GM12878 (cell line): ENCODE measurements at regions not wholly inside any gene's neighbourhood (a gene's known extent, or its start where the extent isn't known, plus 50 kb on each side); places are given as distances from the start of the nearest gene placed in this dataset.

Experiments used
- ATAC-seq: fragments of 200-7000 bp; cut with Tn5 transposase; 3 replicates; pipeline ENCODE4 v1.9.1; 2020; ENCODE audit warnings: mild to moderate bottlenecking, moderate library complexity
- BruUV-seq: library from RNA; stranded (reverse); fragments of 400-500 nt; replicated peaks from 2 replicates; lab custom pipeline; 2021; lab: Mats Ljungman, UMichigan
- CTCF ChIA-PET: fragments of 300-600 bp; sonication (Branson Sonifier 250); formaldehyde crosslinking; extraction: SDS; loops from one replicate; lab custom pipeline; 2021; ENCODE audit warnings: inconsistent platforms; lab: Yijun Ruan, JAX
- POLR2A ChIA-PET: fragments of 350-600 bp; formaldehyde crosslinking; extraction: SDS; loops from one replicate; lab custom pipeline; 2021; ENCODE audit warnings: inconsistent platforms; lab: Charles Lee
- RAD21 ChIA-PET: fragments of 300-600 bp; sonication (Branson Sonifier 250); formaldehyde crosslinking; loops from one replicate; lab custom pipeline; 2023; ENCODE audit warnings: antibody characterized with exemption; ENCODE audit not compliant: unreplicated experiment; lab: Charles Lee
- SMC1A ChIA-PET: fragments of 300-600 bp; sonication (Branson Sonifier 250); formaldehyde crosslinking; loops from one replicate; lab custom pipeline; 2023; ENCODE audit not compliant: unreplicated experiment, uncharacterized antibody; lab: Charles Lee
- DNase-seq: peaks from one replicate; pipeline ENCODE4 v3.0.0-alpha.2; 2011; ENCODE audit warnings: low read depth, low spot score
- FAIRE-seq: peaks from 3 replicates; lab custom pipeline; 2011; peaks lifted over from hg19 to GRCh38; lab: Jason Lieb, UNC
- H2AFZ ChIP-seq: 2 replicates; pipeline ENCODE4 v1.6.0; 2011; ENCODE audit warnings: low read depth, low read length, control low read depth; ENCODE audit not compliant: control insufficient read depth
- H3K27ac ChIP-seq: 2 replicates; pipeline ENCODE4 v1.5.1; 2011; ENCODE audit warnings: control low read depth; ENCODE audit not compliant: control insufficient read depth, insufficient read depth
- H3K27me3 ChIP-seq, 2 experiments: replicated peaks in 1 of 2; 2 replicates each; pipeline versions ENCODE4 v1.6.0 to v1.6.1; 2011; ENCODE audit warnings: low read length in 1 of 2; ENCODE audit not compliant: control insufficient read depth in 2 of 2, insufficient read depth in 2 of 2
- H3K36me3 ChIP-seq, 2 experiments: 2 replicates each; pipeline ENCODE4 v1.5.1; 2011; ENCODE audit warnings: low read length in 1 of 2; ENCODE audit not compliant: control insufficient read depth in 2 of 2, insufficient read depth in 2 of 2
- H3K4me1 ChIP-seq: 2 replicates; pipeline ENCODE4 v1.6.1; 2011; ENCODE audit warnings: mild to moderate bottlenecking, low read length, moderate library complexity, mixed read lengths; ENCODE audit not compliant: control insufficient read depth, insufficient read depth
- H3K4me2 ChIP-seq: 2 replicates; pipeline ENCODE4 v1.6.0; 2011; ENCODE audit warnings: control low read depth; ENCODE audit not compliant: control insufficient read depth, insufficient read depth
- H3K4me3 ChIP-seq: fragments of 200-600 bp; sonication (generic); 2 replicates; pipeline ENCODE4 v1.5.1; 2016
- H3K79me2 ChIP-seq: 2 replicates; pipeline ENCODE4 v1.6.0; 2011; ENCODE audit warnings: low read length; ENCODE audit not compliant: control insufficient read depth, insufficient read depth
- H3K9ac ChIP-seq: 2 replicates; pipeline ENCODE4 v1.8.0; 2011; ENCODE audit warnings: low read length, control low read depth, mixed read lengths; ENCODE audit not compliant: control insufficient read depth, insufficient read depth
- H3K9me3 ChIP-seq: replicated peaks from 3 replicates; pipeline ENCODE4 v1.5.1; 2011; ENCODE audit warnings: mild to moderate bottlenecking, low read length; ENCODE audit not compliant: control insufficient read depth, insufficient read depth
- H4K20me1 ChIP-seq: 2 replicates; pipeline ENCODE4 v1.6.0; 2011; ENCODE audit not compliant: control insufficient read depth, insufficient read depth
- CBFB ChIP-seq: IDR thresholded peaks from 2 replicates; pipeline ENCODE4 v1.6.1; 2016; ENCODE audit warnings: antibody characterized with exemption, low read depth
- CBX5 ChIP-seq: sonication (generic); IDR thresholded peaks from 2 replicates; pipeline ENCODE4 v1.6.1; 2016; ENCODE audit warnings: low read depth, moderate library complexity, mild to moderate bottlenecking, inconsistent platforms
- ESRRA ChIP-seq: IDR thresholded peaks from 2 replicates; pipeline ENCODE4 v1.6.1; 2012; ENCODE audit warnings: mild to moderate bottlenecking, low read length, improper control_type of control experiment
- HDAC6 ChIP-seq: fragments of 200-600 bp; sonication (generic); IDR thresholded peaks from one replicate; pipeline ENCODE4 v1.8.0; 2017; ENCODE audit warnings: antibody characterized with exemption; ENCODE audit not compliant: unreplicated experiment
- JUNB ChIP-seq: IDR thresholded peaks from 2 replicates; pipeline ENCODE4 v1.6.1; 2016; ENCODE audit warnings: antibody characterized with exemption, mild to moderate bottlenecking
- NFYA ChIP-seq: IDR thresholded peaks from 2 replicates; pipeline ENCODE4 v1.6.1; 2011; ENCODE audit warnings: low read depth, mild to moderate bottlenecking, low read length, improper control_type of control experiment, borderline replicate concordance
- NFYB ChIP-seq: IDR thresholded peaks from 2 replicates; pipeline ENCODE4 v1.6.1; 2011; ENCODE audit warnings: low read depth, mild to moderate bottlenecking, low read length, improper control_type of control experiment, moderate library complexity; ENCODE audit not compliant: insufficient read depth
- NR2C1 ChIP-seq: fragments of 450-650 bp; IDR thresholded peaks from 2 replicates; pipeline ENCODE4 v1.6.1; 2017; ENCODE audit warnings: antibody characterized with exemption, mild to moderate bottlenecking, moderate library complexity
- NR2C2 ChIP-seq: IDR thresholded peaks from 2 replicates; pipeline ENCODE4 v1.6.1; 2011; ENCODE audit warnings: borderline replicate concordance, low read depth; ENCODE audit not compliant: control insufficient read depth, insufficient read length
- POU2F2 ChIP-seq: IDR thresholded peaks from 3 replicates; pipeline ENCODE4 v1.6.1; 2011; ENCODE audit warnings: low read depth, mild to moderate bottlenecking, low read length, borderline replicate concordance
- RAD21 ChIP-seq: IDR thresholded peaks from 2 replicates; pipeline ENCODE4 v1.6.1; 2011; ENCODE audit warnings: mild to moderate bottlenecking, low read depth, low read length, moderate library complexity; ENCODE audit not compliant: insufficient read depth
- RAD51 ChIP-seq: fragments of 450-650 bp; IDR thresholded peaks from 2 replicates; pipeline ENCODE4 v1.6.1; 2016; ENCODE audit warnings: moderate library complexity, mild to moderate bottlenecking, inconsistent platforms
- RFX5 ChIP-seq: IDR thresholded peaks from 2 replicates; pipeline ENCODE4 v1.6.1; 2011; ENCODE audit warnings: low read depth, low read length, improper control_type of control experiment
- SMAD5 ChIP-seq: IDR thresholded peaks from 2 replicates; pipeline ENCODE4 v1.6.1; 2016; ENCODE audit warnings: antibody characterized with exemption, low read depth
- SMC3 ChIP-seq: IDR thresholded peaks from 2 replicates; pipeline ENCODE4 v1.6.1; 2011; ENCODE audit warnings: low read length, improper control_type of control experiment, borderline replicate concordance
- SUZ12 ChIP-seq: fragments of 200-600 bp; sonication (generic); IDR thresholded peaks from one replicate; pipeline ENCODE4 v1.6.1; 2018; ENCODE audit warnings: antibody characterized with exemption, mild to moderate bottlenecking; ENCODE audit not compliant: unreplicated experiment
- TARDBP ChIP-seq: IDR thresholded peaks from 2 replicates; pipeline ENCODE4 v1.6.1; 2016; ENCODE audit warnings: borderline replicate concordance
- ZSCAN29 ChIP-seq: fragments of 450-650 bp; IDR thresholded peaks from 2 replicates; pipeline ENCODE4 v1.6.1; 2017; ENCODE audit warnings: mild to moderate bottlenecking, moderate library complexity
- WGBS: methylation state at CpG from one replicate; pipeline ENCODE4 v1.1.6; 2016; ENCODE audit warnings: low lambda C conversion rate; ENCODE audit not compliant: insufficient replicate concordance, insufficient coverage; ENCODE audit errors: missing lambda C conversion rate; 5-methylcytosine and 5-hydroxymethylcytosine counted together
- in situ Hi-C: fragments of 300-500 bp; cut with MboI; formaldehyde crosslinking; loops from 9 replicates; pipeline ENCODE4 v1.14.3; 2018; ENCODE audit warnings: mixed read lengths
- intact Hi-C: fragments of 100-400 bp; cut with micrococcal nuclease; formaldehyde crosslinking; loops from one replicate; pipeline ENCODE4 v1.14.2; 2022; ENCODE audit not compliant: unreplicated experiment
- TF ChIP-seq, protein P1 (sequence below): IDR thresholded peaks from 2 replicates; pipeline ENCODE4 v1.6.1; 2011; ENCODE audit warnings: borderline replicate concordance, low read depth, mild to moderate bottlenecking, moderate library complexity, low read length; ENCODE audit not compliant: insufficient read depth, poor library complexity, severe bottlenecking
- TF ChIP-seq, protein P2 (sequence below): IDR thresholded peaks from 2 replicates; pipeline ENCODE4 v1.6.1; 2012; ENCODE audit warnings: mild to moderate bottlenecking, low read depth, low read length
- TF ChIP-seq, protein P3 (sequence below): IDR thresholded peaks from 2 replicates; pipeline ENCODE4 v1.6.1; 2012; ENCODE audit warnings: low read depth, low read length, improper control_type of control experiment

DNA sequence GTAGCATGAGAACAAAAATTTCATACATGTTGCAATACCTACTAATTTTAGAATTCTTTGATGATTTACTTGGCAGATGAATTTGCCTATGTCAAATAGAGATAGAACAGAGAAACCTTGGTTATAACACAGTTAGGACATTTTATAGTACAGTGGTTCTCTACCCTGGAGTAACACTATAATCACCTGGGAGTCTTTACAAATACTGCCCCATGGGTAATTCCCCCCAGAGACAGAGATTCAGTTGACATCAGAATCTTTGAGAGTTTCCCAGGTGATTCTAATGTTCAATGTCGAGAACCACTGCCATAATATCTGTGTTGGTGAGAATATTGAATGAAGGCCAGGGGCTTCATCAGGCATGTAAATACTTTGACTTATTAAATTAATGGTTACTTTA lies 401.3 kb upstream of the NDST4 start (continued):
- TF ChIP-seq, protein P1, sequence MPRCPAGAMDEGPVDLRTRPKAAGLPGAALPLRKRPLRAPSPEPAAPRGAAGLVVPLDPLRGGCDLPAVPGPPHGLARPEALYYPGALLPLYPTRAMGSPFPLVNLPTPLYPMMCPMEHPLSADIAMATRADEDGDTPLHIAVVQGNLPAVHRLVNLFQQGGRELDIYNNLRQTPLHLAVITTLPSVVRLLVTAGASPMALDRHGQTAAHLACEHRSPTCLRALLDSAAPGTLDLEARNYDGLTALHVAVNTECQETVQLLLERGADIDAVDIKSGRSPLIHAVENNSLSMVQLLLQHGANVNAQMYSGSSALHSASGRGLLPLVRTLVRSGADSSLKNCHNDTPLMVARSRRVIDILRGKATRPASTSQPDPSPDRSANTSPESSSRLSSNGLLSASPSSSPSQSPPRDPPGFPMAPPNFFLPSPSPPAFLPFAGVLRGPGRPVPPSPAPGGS: peak; percentile 97
- TF ChIP-seq NFYA (no peak), CBX5 (no peak), RAD21 (no peak), ZSCAN29 (no peak), JUNB (no peak)

DNA sequence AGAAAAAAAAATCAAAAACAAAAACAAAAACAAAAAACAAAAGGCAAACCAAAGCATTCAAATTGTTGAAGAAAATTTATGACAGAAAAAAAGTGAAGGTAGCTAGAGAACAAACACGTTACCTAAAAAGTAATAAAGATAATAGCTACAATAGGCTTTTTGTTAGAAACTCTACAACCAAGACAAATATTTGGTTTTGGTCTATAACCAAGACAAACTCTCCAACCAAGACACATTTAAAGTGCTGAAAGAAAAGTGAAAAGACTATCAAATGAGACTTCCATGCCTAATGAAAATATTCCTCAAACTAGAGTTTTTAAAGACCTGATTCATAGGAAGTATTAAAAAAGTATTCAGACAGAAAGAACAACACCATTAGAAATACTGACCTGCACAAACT lies 391.9 kb upstream of the NDST4 start:
- no peaks in the 10 kb centered on the region for H4K20me1 ChIP-seq
- ChIA-PET SMC1A (interaction anchor here (0.7 to 1.6 kb wide), 3 partner anchors 10 to 1763 kb away, joined by 3 to 8 read pairs (median 4); no protein-coding TSS in a partner anchor), POLR2A (no interaction called here), CTCF (interaction anchor here (1.0 to 1.1 kb wide), 2 partner anchors 10 to 18 kb away, joined by 3 read pairs; no protein-coding TSS in a partner anchor), RAD21 (no interaction called here)
- H3K79me2 ChIP-seq: no peaks in the 10 kb centered on the region
- no peaks in the 10 kb centered on the region for H3K27me3 ChIP-seq
- no peaks in the 10 kb centered on the region for H3K9me3 ChIP-seq
- WGBS: 0% methylated on average over 1 of the region's 1 CpG
- H3K4me1 ChIP-seq: no peaks in the 10 kb centered on the region
- no peak for DNase-seq
- H2AFZ ChIP-seq: no peak overlapping the region; the same call in 1 of the 2 replicates
- in situ Hi-C loops: no loop called here
- no peak for ATAC-seq
- FAIRE-seq: no peak
- no TSS peak for BruUV-seq
- no peak overlapping the region for H3K27ac ChIP-seq
- H3K9ac ChIP-seq: no peak overlapping the region
- H3K36me3 ChIP-seq: no peaks in the 10 kb centered on the region
- intact Hi-C loops: no loop called here
- H3K4me2 ChIP-seq: no peak overlapping the region
- H3K4me3 ChIP-seq: no peak overlapping the region
- TF ChIP-seq TARDBP (no peak), NFYB (no peak), HDAC6 (no peak), SUZ12 (no peak), RFX5 (no peak), SMAD5 (no peak), RAD51 (no peak), NR2C1 (no peak), SMC3 (no peak), ESRRA (no peak), POU2F2 (no peak), CBFB (no peak), NR2C2 (no peak)
- TF ChIP-seq, protein P2, sequence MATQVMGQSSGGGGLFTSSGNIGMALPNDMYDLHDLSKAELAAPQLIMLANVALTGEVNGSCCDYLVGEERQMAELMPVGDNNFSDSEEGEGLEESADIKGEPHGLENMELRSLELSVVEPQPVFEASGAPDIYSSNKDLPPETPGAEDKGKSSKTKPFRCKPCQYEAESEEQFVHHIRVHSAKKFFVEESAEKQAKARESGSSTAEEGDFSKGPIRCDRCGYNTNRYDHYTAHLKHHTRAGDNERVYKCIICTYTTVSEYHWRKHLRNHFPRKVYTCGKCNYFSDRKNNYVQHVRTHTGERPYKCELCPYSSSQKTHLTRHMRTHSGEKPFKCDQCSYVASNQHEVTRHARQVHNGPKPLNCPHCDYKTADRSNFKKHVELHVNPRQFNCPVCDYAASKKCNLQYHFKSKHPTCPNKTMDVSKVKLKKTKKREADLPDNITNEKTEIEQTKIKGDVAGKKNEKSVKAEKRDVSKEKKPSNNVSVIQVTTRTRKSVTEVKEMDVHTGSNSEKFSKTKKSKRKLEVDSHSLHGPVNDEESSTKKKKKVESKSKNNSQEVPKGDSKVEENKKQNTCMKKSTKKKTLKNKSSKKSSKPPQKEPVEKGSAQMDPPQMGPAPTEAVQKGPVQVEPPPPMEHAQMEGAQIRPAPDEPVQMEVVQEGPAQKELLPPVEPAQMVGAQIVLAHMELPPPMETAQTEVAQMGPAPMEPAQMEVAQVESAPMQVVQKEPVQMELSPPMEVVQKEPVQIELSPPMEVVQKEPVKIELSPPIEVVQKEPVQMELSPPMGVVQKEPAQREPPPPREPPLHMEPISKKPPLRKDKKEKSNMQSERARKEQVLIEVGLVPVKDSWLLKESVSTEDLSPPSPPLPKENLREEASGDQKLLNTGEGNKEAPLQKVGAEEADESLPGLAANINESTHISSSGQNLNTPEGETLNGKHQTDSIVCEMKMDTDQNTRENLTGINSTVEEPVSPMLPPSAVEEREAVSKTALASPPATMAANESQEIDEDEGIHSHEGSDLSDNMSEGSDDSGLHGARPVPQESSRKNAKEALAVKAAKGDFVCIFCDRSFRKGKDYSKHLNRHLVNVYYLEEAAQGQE: no peak
- TF ChIP-seq, protein P3, sequence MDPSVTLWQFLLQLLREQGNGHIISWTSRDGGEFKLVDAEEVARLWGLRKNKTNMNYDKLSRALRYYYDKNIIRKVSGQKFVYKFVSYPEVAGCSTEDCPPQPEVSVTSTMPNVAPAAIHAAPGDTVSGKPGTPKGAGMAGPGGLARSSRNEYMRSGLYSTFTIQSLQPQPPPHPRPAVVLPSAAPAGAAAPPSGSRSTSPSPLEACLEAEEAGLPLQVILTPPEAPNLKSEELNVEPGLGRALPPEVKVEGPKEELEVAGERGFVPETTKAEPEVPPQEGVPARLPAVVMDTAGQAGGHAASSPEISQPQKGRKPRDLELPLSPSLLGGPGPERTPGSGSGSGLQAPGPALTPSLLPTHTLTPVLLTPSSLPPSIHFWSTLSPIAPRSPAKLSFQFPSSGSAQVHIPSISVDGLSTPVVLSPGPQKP: no peak
